Midbrain (tissue), 1 donor: ENCODE measurements at regions not wholly inside any gene's neighbourhood (a gene's known extent, or its start where the extent isn't known, plus 50 kb on each side); places are given as distances from the start of the nearest gene placed in this dataset.
A peak's percentile ranks its signal among the peaks of the same experiment; 100 is the strongest.
"Not testable (repeated sequence)": the region's sequence is repeated elsewhere in the genome, so short reads cannot be mapped to it uniquely, and the experiment has no call there.

ENCODE experiments used
- DNase-seq: peaks from one replicate; lab custom pipeline; 2025; lab: John Stamatoyannopoulos, UW

- DNase-seq = no peak
These were observed 139.3 kb downstream of the MID1IP1 start for GRCh38 chrX:38940547-38940946.

DNA sequence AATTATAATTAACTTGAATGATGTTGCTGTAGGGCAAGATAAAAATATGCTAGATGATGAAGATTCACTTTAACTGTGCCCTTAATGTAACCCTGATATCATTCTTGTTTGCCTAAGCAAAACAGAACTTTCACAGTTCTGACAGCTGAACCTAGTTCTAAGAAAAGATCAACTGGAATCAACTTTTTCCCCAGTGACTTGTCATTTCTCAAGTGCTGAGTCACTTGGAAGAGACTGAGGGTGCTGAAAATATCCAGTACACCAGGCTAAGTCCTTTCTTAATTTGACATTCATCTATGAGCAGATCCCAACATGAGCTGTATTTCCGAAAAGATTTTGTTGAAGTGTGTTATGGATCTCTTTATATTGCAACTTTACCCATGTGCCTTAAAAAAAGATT, 140.4 kb downstream of the MID1IP1 start:
- no peak for DNase-seq

DNA sequence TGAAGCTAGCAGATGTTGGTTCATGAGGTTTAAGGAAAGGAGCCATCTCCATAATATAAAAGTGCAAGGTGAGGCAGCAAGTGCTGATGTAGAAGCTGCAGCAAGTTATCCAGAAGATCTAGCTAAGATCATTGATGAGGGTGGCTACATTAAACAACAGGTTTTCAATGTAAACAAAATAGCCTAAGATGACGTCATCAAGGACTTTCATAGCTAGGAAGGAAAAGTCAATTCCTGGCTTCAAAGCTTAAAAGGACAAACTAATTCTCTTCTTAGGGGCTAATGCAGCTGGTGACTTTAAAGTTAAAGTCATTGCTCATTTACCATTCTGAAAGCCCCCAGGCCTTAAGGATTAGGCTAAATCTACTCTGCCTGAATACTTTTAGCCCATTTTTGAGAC, 141.9 kb downstream of the MID1IP1 start:
- DNase-seq = no peak

- DNase-seq = no peak
These were observed 146.8 kb downstream of the MID1IP1 start for GRCh38 chrX:38948046-38948445.

DNA sequence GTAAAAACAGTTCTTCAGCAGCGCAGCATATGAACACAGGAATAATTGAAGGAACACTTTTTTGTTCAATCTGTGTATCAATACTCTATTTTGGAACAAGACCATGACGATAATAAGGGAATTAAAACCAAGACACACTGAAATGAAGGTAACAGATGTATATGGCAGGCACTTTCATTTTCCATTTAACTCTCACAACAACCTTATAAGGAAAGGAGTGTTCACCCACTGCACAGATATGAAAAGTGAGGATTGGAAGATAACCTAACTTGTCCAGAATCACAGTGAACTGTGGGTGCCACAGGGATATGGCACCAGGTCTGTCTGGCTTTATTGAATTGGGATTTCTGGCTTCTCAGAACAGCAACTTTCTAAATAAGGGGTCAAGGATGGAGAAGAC, 153.3 kb downstream of the MID1IP1 start:
- no peak for DNase-seq

DNA sequence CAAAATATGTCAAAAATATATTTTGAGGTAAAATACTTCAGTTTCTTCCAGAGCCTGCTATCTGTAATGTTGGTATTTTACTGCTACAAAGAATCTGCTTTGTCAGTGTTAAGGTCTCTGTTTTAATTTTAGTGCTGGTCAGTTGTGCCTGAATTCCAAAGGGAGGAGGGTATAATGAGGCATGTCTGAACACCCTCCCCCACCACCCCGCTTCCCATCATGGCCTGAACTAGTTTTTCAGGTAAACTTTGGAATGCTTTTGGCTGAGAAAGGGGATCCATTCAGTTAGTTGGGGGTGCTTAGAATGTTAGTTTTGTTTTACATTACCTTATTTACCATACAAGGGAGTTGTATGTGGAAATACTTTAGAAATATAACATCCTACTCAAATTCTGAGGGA, 158.5 kb downstream of the MID1IP1 start:
- DNase-seq = no peak

- no peak for DNase-seq
These were observed 158.9 kb downstream of the MID1IP1 start for GRCh38 chrX:38960137-38960536.

- DNase-seq = no peak
These were observed 160.7 kb downstream of the MID1IP1 start for GRCh38 chrX:38961936-38962335.

DNA sequence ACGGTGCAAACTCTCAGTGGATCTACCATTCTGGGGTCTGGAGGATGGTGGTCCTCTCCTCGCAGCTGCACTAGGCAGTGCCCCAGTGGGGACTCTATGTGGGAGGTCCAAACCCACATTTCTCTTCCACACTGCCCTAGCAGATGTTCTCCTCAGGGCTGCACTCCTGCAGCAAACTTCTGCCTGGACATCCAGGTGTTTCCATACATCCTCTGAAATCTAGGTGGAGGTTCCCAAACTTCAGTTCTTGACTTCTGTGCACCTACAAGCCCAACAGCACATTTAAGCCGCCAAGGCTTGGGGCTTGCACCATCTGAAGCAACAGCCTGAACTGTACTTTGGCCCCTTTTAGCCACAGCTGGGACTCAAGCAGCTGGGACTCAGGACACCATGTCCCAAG, 162.0 kb downstream of the MID1IP1 start:
- not testable (repeated sequence) for DNase-seq

GRCh38 chrX:38965888-38966287, 164.6 kb downstream of the MID1IP1 start:
- DNase-seq = peak; percentile 5

DNA sequence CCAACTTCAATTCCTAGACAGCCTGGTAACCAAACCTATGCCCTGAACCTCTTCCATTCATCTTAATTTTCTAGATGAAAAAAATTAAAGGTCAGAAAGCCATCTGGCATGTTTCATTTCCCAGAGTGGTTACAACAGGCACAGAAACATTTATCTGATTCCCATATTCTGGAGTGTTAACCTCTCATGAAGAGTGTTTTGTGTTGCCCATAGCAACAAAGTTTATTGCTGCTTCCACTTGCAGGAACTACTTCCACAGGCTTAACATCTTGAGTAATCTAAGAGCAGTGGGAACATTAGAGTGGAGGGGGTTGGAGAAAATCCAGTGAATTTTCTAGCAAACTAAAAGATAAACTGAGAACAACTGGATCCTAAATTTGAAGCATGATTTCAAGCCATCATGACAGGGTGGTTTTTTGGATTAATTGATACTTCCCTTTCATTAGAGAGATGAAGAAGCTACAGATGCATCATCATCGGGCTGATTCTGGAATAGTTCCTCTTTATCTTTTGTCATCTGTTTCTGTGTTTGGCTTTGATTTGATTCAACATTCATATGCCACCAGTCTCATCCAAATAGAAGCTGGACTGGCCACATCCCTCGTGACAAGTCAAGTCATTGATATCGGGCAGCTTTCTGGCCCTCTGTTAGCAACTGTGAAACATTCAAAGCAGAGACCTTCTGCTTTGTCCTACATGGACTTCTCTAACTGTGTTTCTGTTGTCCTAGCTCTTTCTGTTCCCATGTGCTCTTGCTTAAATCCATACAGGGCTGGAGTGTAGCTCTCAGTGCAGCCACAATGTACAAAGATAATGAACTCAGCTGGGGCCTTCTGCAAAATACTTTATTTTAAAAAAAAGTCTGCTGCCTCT, 167.3 kb downstream of the MID1IP1 start:
- peak; percentile 2 for DNase-seq

DNA sequence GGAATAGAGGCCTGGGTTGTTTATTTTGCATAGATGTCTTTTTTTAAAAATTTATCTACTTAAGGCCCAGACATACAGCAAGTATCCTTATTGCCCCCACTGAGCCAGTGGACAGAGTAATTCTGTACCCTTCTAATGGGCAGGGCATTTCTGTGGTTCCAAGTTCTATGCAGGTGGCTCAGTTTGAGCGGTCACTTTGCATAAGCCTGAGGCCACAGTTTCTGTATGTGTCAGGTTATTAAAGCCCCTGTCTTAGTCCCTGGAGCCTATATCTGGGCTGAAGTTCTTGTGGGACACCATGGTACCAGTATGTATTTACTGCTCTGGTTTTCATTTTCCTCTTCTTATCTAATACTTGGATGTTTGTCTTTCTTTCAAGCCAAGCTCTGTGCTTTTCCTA, 168.8 kb downstream of the MID1IP1 start:
- DNase-seq = no peak

DNA sequence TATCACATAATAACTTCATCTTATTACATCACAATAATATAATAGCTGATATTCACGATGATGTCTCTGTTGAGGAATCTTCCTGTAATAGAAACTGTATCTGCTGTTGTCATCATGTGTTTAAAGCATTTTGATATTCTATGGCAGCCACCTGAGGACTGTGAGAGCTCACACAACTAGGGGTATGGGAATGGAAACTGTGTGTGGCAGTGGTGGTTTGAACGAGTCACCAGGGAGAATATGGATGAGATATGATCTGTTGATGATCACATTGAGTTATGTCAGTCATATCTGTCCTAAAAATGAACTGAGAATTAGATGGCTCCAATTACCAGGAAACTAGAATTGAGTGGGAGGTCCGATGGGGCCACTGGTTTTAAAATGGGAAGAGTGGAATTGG, 169.6 kb downstream of the MID1IP1 start:
- no peak for DNase-seq

- DNase-seq = no peak
These were observed 172.1 kb downstream of the MID1IP1 start for GRCh38 chrX:38973322-38973721.

- DNase-seq = no peak
These were observed 173.3 kb downstream of the MID1IP1 start for GRCh38 chrX:38974542-38974941.

- no peak for DNase-seq
These were observed 174.2 kb downstream of the MID1IP1 start for GRCh38 chrX:38975368-38975942.

DNA sequence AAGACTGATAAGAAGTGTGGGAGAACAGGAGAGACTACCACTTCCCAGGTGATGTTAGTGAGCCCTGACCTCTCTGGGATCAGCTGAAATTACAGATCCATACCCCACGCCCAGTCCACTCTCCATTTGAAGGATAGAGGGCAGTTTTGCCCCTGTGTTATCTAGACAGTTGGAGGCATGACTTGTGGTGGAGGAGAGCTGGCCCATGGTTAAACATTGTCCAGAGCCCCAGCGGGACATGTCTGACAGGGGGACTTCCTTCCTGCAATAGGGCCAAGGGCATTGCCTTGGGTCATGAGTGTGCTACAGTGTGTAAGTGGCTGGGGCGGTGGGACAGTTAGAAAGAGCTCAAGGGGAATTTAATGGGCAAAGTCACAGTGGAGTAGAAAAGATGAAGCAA, 181.1 kb downstream of the MID1IP1 start:
- DNase-seq = no peak

- no peak for DNase-seq
These were observed 181.6 kb downstream of the MID1IP1 start for GRCh38 chrX:38982843-38983242.

DNA sequence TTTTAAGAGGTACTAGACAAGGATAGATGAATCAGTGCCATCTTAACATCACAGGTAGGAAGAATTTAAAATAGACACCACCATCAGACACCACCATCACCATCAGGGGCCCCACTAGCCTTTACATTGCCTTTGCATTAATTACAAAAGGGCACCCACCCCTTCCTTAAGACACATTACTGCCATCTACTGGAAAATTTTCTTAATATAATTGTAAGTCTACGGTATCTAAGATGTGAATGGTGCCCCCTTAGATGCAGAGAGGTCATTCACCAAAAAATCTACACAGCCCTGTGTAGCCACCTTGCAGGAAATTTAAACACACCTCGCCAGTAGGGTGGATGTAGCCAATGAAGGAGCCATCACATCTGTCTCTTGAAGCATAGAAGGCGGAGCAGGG, 184.1 kb downstream of the MID1IP1 start:
- peak; percentile 9 for DNase-seq

GRCh38 chrX:38985945-38986344, 184.7 kb downstream of the MID1IP1 start:
- no peak for DNase-seq

DNA sequence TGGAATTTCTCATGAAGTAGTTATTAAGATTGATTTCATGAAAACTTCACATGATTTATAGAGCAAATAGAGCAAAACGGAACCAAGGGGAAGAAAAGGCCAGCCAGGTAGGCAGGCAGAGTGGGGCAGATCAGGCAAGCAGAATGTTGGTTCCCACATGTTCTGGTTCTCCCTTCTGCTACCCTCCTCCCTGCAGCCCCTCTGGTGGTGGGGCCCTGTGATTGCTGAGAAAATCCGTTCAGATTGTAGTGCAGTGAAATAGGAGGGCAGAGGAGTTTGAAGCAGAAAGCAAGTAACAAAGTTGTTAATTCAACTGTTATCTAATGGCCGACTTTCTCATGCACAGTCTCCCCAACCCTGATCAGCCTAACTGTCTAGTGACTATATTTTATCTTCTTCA, 185.3 kb downstream of the MID1IP1 start:
- no peak for DNase-seq

DNA sequence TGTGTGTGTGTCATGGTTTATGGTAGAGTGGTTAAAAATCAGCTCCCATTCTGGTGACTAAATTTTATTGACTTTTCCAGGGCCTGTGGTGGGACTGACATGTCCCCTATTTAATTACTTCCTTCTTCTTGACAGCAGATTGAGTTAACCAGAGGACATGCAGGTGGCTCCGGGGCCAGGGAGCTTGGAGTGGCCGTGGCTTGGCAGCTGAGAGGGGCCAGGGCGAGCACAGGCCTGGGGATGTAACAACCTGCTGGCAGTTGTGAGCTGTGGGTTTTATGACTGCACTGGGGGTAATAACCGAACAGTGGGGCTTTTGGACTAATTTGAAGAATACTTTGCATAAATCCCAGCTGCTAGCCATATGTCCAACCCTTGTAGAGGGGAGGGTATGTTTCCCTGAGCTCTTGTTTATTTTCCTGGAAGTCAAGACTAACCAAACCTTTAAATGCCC, 186.0 kb downstream of the MID1IP1 start:
- no peak for DNase-seq

- DNase-seq = no peak
These were observed 187.0 kb downstream of the MID1IP1 start for GRCh38 chrX:38988301-38988700.

DNA sequence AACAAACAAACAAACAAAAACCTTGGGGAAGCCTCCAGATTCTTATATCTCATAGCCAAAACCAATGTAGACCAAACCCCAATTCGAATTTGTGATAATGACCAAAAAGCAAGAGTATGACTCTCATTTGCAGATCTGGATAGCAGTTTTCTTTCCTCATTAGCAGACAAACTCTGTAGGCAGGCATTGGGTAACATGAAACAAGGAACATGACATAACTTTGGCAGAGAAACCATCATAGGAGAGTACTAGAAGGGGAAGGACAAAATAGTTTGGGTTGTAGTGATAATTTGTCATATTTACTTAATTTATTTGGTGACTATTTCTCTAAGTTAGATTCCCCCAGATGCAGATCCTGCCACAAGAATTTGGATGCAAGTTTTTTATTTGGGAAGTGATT, 187.8 kb downstream of the MID1IP1 start:
- DNase-seq = no peak
